Ovary (tissue), 7 donors: ENCODE measurements at regions not wholly inside any gene's neighbourhood (a gene's known extent, or its start where the extent isn't known, plus 50 kb on each side); places are given as distances from the start of the nearest gene placed in this dataset.

ENCODE experiments used
- DNase-seq, 5 donors: peaks; one replicate each; pipeline ENCODE4 v3.0.0-alpha.2; 2019 to 2020
- H3K27ac ChIP-seq, 2 donors: fragments of 200-600 bp; one replicate each; pipeline versions ENCODE4 v1.5.1 to v1.8.0; 2019 to 2022
- H3K27me3 ChIP-seq: fragments of 200-600 bp; one replicate; pipeline ENCODE4 v1.8.0; 2022
- H3K36me3 ChIP-seq: fragments of 200-600 bp; sonication (generic); one replicate; pipeline ENCODE4 v1.5.1; 2019
- H3K4me1 ChIP-seq: one replicate; pipeline ENCODE4 v1.8.1; 2013; ENCODE audit warnings: mild to moderate bottlenecking, moderate library complexity; ENCODE audit not compliant: insufficient read depth
- H3K4me3 ChIP-seq: fragments of 200-600 bp; sonication (generic); one replicate; pipeline ENCODE4 v1.5.1; 2017
- H3K9me3 ChIP-seq, 2 donors: fragments of 200-600 bp in 1 of 2; sonication (generic) in 1 of 2; one replicate each; pipeline versions ENCODE4 v1.5.1 to v1.8.1; 2013 to 2019; ENCODE audit warnings: mild to moderate bottlenecking in 1 of 2, moderate library complexity in 1 of 2
- CTCF ChIP-seq, 3 donors: fragments of 450-650 bp in 2 of 3; fragments of 200-600 bp in 1 of 3; IDR thresholded peaks; one replicate each; pipeline versions ENCODE4 v1.5.1 to v1.8.0; 2016 to 2022; ENCODE audit warnings: antibody characterized with exemption in 3 of 3, mild to moderate bottlenecking in 1 of 3
- EP300 ChIP-seq: sonication (generic); formaldehyde crosslinking; IDR thresholded peaks from one replicate; pipeline ENCODE4 v1.6.1; 2017; ENCODE audit warnings: antibody characterized with exemption
- POLR2A ChIP-seq: fragments of 450-650 bp; IDR thresholded peaks from one replicate; pipeline ENCODE4 v1.6.1; 2017; ENCODE audit warnings: antibody characterized with exemption, mild to moderate bottlenecking, moderate library complexity
- WGBS, 3 donors: extraction: QIAGEN DNeasy Blood & Tissue Kit in 1 of 3; methylation state at CpG; one replicate each; pipeline versions ENCODE4 v1.1.5 to v1.1.7; 2013 to 2017; 5-methylcytosine and 5-hydroxymethylcytosine counted together
- intact Hi-C, 4 donors: fragments of 100-400 bp; cut with DNase I; formaldehyde crosslinking; loops; one replicate each; pipeline versions ENCODE4 v1.11.0 to v1.15.1; 2022 to 2023
- donor health status: DM: no; HTN: no; CAD: no; lungs with moderate emphysema.
- donor health status: DM: no; HTN: no; CAD: no.
- donor health status: Bipolar disorder and iron deficiency.
- donor health status: DM: no; HTN: no; CAD: no.
- donor health status: DM: yes; HTN: yes; CAD: no.

GRCh38 chr11:127625402-127625801 is 624.8 kb upstream of the KIRREL3 start:
- Histone ChIP-seq H3K27ac (no peak overlapping the region), H3K27me3 (no peaks in the 10 kb centered on the region), H3K36me3 (no peaks in the 10 kb centered on the region), H3K4me3 (no peak overlapping the region), H3K4me1 (no peaks in the 10 kb centered on the region), H3K9me3 (no peaks in the 10 kb centered on the region)
- no peak for TF ChIP-seq EP300
- TF ChIP-seq POLR2A = no peak
- no peak for TF ChIP-seq CTCF (IDR thresholded peaks at IDR 0.05)
- intact Hi-C loops = no loop called here
- no peak for DNase-seq
- WGBS, 3 donors = 17 to 33% (median 20%) methylated on average over 3 of the region's 3 CpGs

GRCh38 chr11:127624306-127624856 is 623.8 kb upstream of the KIRREL3 start:
- H3K9me3 ChIP-seq = no peaks in the 10 kb centered on the region
- H3K36me3 ChIP-seq = no peaks in the 10 kb centered on the region
- intact Hi-C loops = no loop called here
- H3K4me1 ChIP-seq = no peaks in the 10 kb centered on the region
- WGBS, 3 donors = 9 to 21% (median 20%) methylated on average over 10 of the region's 10 CpGs
- DNase-seq = peak in 2 of 5 donors; percentile 12 to 36
- no peak overlapping the region for H3K4me3 ChIP-seq
- H3K27ac ChIP-seq = no peak overlapping the region
- no peak for TF ChIP-seq CTCF (IDR thresholded peaks at IDR 0.05)
- no peak for TF ChIP-seq EP300
- H3K27me3 ChIP-seq = no peaks in the 10 kb centered on the region

- Histone ChIP-seq H3K9me3 (no peaks in the 10 kb centered on the region), H3K27ac (no peak overlapping the region), H3K4me3 (no peak overlapping the region), H3K27me3 (no peaks in the 10 kb centered on the region), H3K4me1 (no peaks in the 10 kb centered on the region), H3K36me3 (no peaks in the 10 kb centered on the region)
- TF ChIP-seq POLR2A = no peak
- TF ChIP-seq CTCF (IDR thresholded peaks at IDR 0.05) = no peak
- TF ChIP-seq EP300 = no peak
- intact Hi-C loops = no loop called here
- DNase-seq = no peak
These were observed 622.1 kb upstream of the KIRREL3 start for GRCh38 chr11:127622686-127623085.

- Histone ChIP-seq H3K9me3 (no peaks in the 10 kb centered on the region), H3K36me3 (no peaks in the 10 kb centered on the region), H3K27ac (no peak overlapping the region), H3K27me3 (no peaks in the 10 kb centered on the region), H3K4me3 (no peak overlapping the region), H3K4me1 (no peaks in the 10 kb centered on the region)
- intact Hi-C loops = no loop called here
- TF ChIP-seq EP300 (no peak), CTCF (IDR thresholded peaks at IDR 0.05) (no peak), POLR2A (no peak)
- DNase-seq = no peak
- WGBS, 3 donors = 84 to 89% (median 87%) methylated on average over 4 of the region's 4 CpGs
These were observed 620.1 kb upstream of the KIRREL3 start for GRCh38 chr11:127620671-127621070.

- TF ChIP-seq EP300 (no peak), CTCF (IDR thresholded peaks at IDR 0.05) (no peak), POLR2A (no peak)
- intact Hi-C loops = no loop called here
These were observed 619.4 kb upstream of the KIRREL3 start for GRCh38 chr11:127619946-127620345.

More at GRCh38 chr11:127619946-127620345, 619.4 kb upstream of the KIRREL3 start:
- Histone ChIP-seq H3K4me3 (no peak overlapping the region), H3K4me1 (no peaks in the 10 kb centered on the region), H3K27me3 (no peaks in the 10 kb centered on the region), H3K36me3 (no peaks in the 10 kb centered on the region), H3K9me3 (no peaks in the 10 kb centered on the region), H3K27ac (no peak overlapping the region)
- no peak for DNase-seq
- WGBS, 3 donors = 91 to 97% (median 93%) methylated on average over 5 of the region's 5 CpGs
